GM19099 (cell line): ENCODE measurements at regions not wholly inside any gene's neighbourhood (a gene's known extent, or its start where the extent isn't known, plus 50 kb on each side); places are given as distances from the start of the nearest gene placed in this dataset.

Experiments used
- POLR2A ChIP-seq: IDR thresholded peaks from 3 replicates; pipeline ENCODE4 v1.6.1; 2011; ENCODE audit warnings: low read depth; ENCODE audit not compliant: insufficient read length; ENCODE audit errors: extremely low read depth

- TF ChIP-seq POLR2A = no peak
Observed at GRCh38 chr5:18195910-18196309, 561.6 kb downstream of the TAF11L14 start.

GRCh38 chr5:18197734-18198133 lies 563.5 kb downstream of the TAF11L14 start:
- no peak for TF ChIP-seq POLR2A

- TF ChIP-seq POLR2A = no peak
Observed at GRCh38 chr5:18202164-18202563, 567.9 kb downstream of the TAF11L14 start.

- no peak for TF ChIP-seq POLR2A
Observed at GRCh38 chr5:18203296-18203695, 569.0 kb downstream of the TAF11L14 start.

GRCh38 chr5:18213666-18214065 lies 579.4 kb downstream of the TAF11L14 start:
- TF ChIP-seq POLR2A = no peak

- TF ChIP-seq POLR2A = no peak
Observed at GRCh38 chr5:18216016-18216415, 581.8 kb downstream of the TAF11L14 start.

GRCh38 chr5:18216729-18217128 lies 582.5 kb downstream of the TAF11L14 start:
- no peak for TF ChIP-seq POLR2A

GRCh38 chr5:18219241-18219640 lies 585.0 kb downstream of the TAF11L14 start:
- no peak for TF ChIP-seq POLR2A

- no peak for TF ChIP-seq POLR2A
Observed at GRCh38 chr5:18220631-18221030, 586.4 kb downstream of the TAF11L14 start.

GRCh38 chr5:18236386-18236785 lies 602.1 kb downstream of the TAF11L14 start:
- TF ChIP-seq POLR2A = no peak

GRCh38 chr5:18238321-18238720 lies 604.1 kb downstream of the TAF11L14 start:
- no peak for TF ChIP-seq POLR2A

GRCh38 chr5:18240971-18241370 lies 606.7 kb downstream of the TAF11L14 start:
- no peak for TF ChIP-seq POLR2A

GRCh38 chr5:18243846-18244245 lies 609.6 kb downstream of the TAF11L14 start:
- no peak for TF ChIP-seq POLR2A

- no peak for TF ChIP-seq POLR2A
Observed at GRCh38 chr5:18244309-18244708, 610.0 kb downstream of the TAF11L14 start.

- TF ChIP-seq POLR2A = no peak
Observed at GRCh38 chr5:18252559-18252958, 618.3 kb downstream of the TAF11L14 start.

GRCh38 chr5:18264126-18264882 lies 630.0 kb downstream of the TAF11L14 start:
- no peak for TF ChIP-seq POLR2A

- TF ChIP-seq POLR2A = no peak
Observed at GRCh38 chr5:18270635-18271338, 636.5 kb downstream of the TAF11L14 start.

- TF ChIP-seq POLR2A = no peak
Observed at GRCh38 chr5:18276939-18277338, 642.7 kb downstream of the TAF11L14 start.
